ENCODE measurements at regions not wholly inside any gene's neighbourhood (a gene's known extent, or its start where the extent isn't known, plus 50 kb on each side); places are given as distances from the start of the nearest gene placed in this dataset.

GRCh38 chr12:84653482-84653881, 259.1 kb downstream of the SLC6A15 start:
- 88% methylated on average over 2 of the region's 2 CpGs for WGBS, 2 donors
- Histone ChIP-seq H3K36me3 (ENCODE audit: control insufficient read depth in 2 of 2, insufficient read depth in 2 of 2, low read length in 1 of 2) (no peaks in the 10 kb centered on the region), H3K27ac (ENCODE audit: low read depth in 2 of 2, low read length in 1 of 2) (no peak overlapping the region), H3K27me3 (ENCODE audit: control insufficient read depth in 1 of 2, insufficient read depth in 2 of 2, low read length in 2 of 2) (no peaks in the 10 kb centered on the region), H3K4me3 (ENCODE audit: low read depth in 1 of 2, low read length in 2 of 2) (no peak overlapping the region), H3K9me3 (ENCODE audit: control insufficient read depth in 2 of 2, insufficient read depth in 1 of 2, low read depth in 1 of 2, low read length in 1 of 2) (no peaks in the 10 kb centered on the region), H3K4me1 (ENCODE audit: control insufficient read depth in 2 of 2, insufficient read depth in 2 of 2, low read length in 1 of 2) (no peaks in the 10 kb centered on the region)

- Histone ChIP-seq H3K4me3 (ENCODE audit: low read depth in 1 of 2, low read length in 2 of 2) (no peak overlapping the region), H3K27me3 (ENCODE audit: control insufficient read depth in 1 of 2, insufficient read depth in 2 of 2, low read length in 2 of 2) (no peaks in the 10 kb centered on the region), H3K27ac (ENCODE audit: low read depth in 2 of 2, low read length in 1 of 2) (no peak overlapping the region), H3K9me3 (ENCODE audit: control insufficient read depth in 2 of 2, insufficient read depth in 1 of 2, low read depth in 1 of 2, low read length in 1 of 2) (no peaks in the 10 kb centered on the region), H3K4me1 (ENCODE audit: control insufficient read depth in 2 of 2, insufficient read depth in 2 of 2, low read length in 1 of 2) (no peaks in the 10 kb centered on the region), H3K36me3 (ENCODE audit: control insufficient read depth in 2 of 2, insufficient read depth in 2 of 2, low read length in 1 of 2) (no peaks in the 10 kb centered on the region)
Observed at GRCh38 chr12:84648425-84648824, 264.2 kb downstream of the SLC6A15 start.

DNA sequence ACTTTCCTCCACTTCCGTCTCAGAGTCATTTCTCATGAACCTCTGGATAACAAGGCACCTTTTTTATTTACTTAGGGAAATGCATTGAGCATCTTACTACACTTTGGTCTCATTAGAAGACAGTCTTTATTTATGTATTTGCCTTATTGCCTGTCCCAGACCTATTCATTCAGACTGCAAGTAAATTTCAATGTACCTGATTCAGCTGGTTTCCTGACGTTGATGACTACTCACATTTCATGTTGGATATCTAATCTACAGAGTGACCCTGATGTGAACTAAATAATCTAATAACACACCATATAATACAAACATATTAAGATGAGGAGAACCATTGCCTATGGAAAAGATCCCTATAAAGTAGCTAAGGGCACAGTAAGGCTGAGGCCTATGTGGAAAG, 267.7 kb downstream of the SLC6A15 start:
- Histone ChIP-seq H3K27me3 (ENCODE audit: control insufficient read depth in 1 of 2, insufficient read depth in 2 of 2, low read length in 2 of 2) (no peaks in the 10 kb centered on the region), H3K4me3 (ENCODE audit: low read depth in 1 of 2, low read length in 2 of 2) (no peak overlapping the region), H3K27ac (ENCODE audit: low read depth in 2 of 2, low read length in 1 of 2) (no peak overlapping the region), H3K4me1 (ENCODE audit: control insufficient read depth in 2 of 2, insufficient read depth in 2 of 2, low read length in 1 of 2) (no peaks in the 10 kb centered on the region), H3K36me3 (ENCODE audit: control insufficient read depth in 2 of 2, insufficient read depth in 2 of 2, low read length in 1 of 2) (no peaks in the 10 kb centered on the region), H3K9me3 (ENCODE audit: control insufficient read depth in 2 of 2, insufficient read depth in 1 of 2, low read depth in 1 of 2, low read length in 1 of 2) (no peaks in the 10 kb centered on the region)
- WGBS, 2 donors: 71 to 83% methylated on average over 2 of the region's 2 CpGs

- Histone ChIP-seq H3K9me3 (ENCODE audit: control insufficient read depth in 2 of 2, insufficient read depth in 1 of 2, low read depth in 1 of 2, low read length in 1 of 2) (no peaks in the 10 kb centered on the region), H3K27me3 (ENCODE audit: control insufficient read depth in 1 of 2, insufficient read depth in 2 of 2, low read length in 2 of 2) (no peaks in the 10 kb centered on the region), H3K4me1 (ENCODE audit: control insufficient read depth in 2 of 2, insufficient read depth in 2 of 2, low read length in 1 of 2) (no peaks in the 10 kb centered on the region), H3K27ac (ENCODE audit: low read depth in 2 of 2, low read length in 1 of 2) (no peak overlapping the region), H3K4me3 (ENCODE audit: low read depth in 1 of 2, low read length in 2 of 2) (no peak overlapping the region), H3K36me3 (ENCODE audit: control insufficient read depth in 2 of 2, insufficient read depth in 2 of 2, low read length in 1 of 2) (no peaks in the 10 kb centered on the region)
- 88 to 100% methylated on average over 1 of the region's 1 CpG for WGBS, 2 donors
Observed at GRCh38 chr12:84643993-84644392, 268.6 kb downstream of the SLC6A15 start.

DNA sequence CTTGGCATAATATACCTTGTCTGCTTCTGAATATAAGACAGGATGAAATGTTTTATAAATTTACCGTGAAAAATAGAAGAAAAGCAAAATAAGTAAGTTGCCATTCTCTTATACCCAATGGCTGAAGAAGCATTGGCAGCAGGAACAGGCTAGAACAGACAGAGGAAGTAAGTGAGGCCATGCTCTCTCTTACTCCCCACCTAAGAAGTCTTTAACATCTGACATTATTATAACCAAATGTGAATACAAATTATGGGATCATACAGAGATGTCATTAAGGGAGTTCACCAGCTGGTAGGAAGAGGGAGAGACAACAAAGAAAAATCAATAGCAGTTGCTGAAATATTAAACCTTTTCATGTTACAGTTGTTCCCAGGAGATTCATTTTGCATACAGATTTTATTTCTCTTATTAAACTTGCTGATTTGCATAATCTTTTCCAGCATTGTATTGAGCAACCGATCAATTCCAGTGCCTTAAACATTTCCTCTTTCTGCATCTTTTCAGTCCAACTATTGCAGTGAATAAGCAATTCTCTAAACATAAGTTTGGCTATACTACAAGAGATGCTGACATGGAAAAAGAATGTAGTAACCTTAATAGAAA, 270.6 kb downstream of the SLC6A15 start:
- no peaks in the 10 kb centered on the region for H3K27me3 ChIP-seq (ENCODE audit: control insufficient read depth in 1 of 2, insufficient read depth in 2 of 2, low read length in 2 of 2)
- H3K9me3 ChIP-seq (ENCODE audit: control insufficient read depth in 2 of 2, insufficient read depth in 1 of 2, low read depth in 1 of 2, low read length in 1 of 2): no peaks in the 10 kb centered on the region
- no peaks in the 10 kb centered on the region for H3K4me1 ChIP-seq (ENCODE audit: control insufficient read depth in 2 of 2, insufficient read depth in 2 of 2, low read length in 1 of 2)
- 47 to 61% methylated on average over 2 of the region's 2 CpGs for WGBS, 2 donors
- no peak overlapping the region for H3K27ac ChIP-seq (ENCODE audit: low read depth in 2 of 2, low read length in 1 of 2)
- H3K4me3 ChIP-seq (ENCODE audit: low read depth in 1 of 2, low read length in 2 of 2): no peak overlapping the region
- H3K36me3 ChIP-seq (ENCODE audit: control insufficient read depth in 2 of 2, insufficient read depth in 2 of 2, low read length in 1 of 2): no peaks in the 10 kb centered on the region

DNA sequence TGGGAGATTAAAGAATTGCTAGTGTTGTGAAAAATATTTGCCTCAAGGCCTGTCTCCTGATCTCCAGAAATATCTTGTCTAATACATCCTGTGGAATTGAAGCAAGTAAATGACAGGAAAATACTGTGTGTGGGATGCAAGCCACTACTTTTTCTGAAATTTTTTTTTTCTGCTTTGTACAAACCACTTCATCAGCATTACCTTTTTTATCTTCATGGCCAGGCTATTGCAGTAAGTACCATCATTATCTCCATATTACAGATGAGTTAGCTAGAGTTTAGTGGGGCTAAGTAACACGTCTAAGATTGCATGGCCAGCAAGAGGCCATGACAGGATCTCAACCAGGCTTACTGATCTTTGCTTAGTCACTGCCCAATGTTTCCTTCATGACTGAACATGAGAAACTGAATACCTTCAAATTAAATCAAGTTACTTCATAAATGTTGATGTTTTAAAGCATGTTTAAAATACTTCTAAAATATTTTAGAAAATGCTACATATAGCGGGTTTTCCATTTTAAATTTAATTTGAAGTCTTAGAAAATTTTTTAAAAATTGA, 273.7 kb downstream of the SLC6A15 start:
- Histone ChIP-seq H3K27me3 (ENCODE audit: control insufficient read depth in 1 of 2, insufficient read depth in 2 of 2, low read length in 2 of 2) (no peaks in the 10 kb centered on the region), H3K36me3 (ENCODE audit: control insufficient read depth in 2 of 2, insufficient read depth in 2 of 2, low read length in 1 of 2) (no peaks in the 10 kb centered on the region), H3K4me3 (ENCODE audit: low read depth in 1 of 2, low read length in 2 of 2) (no peak overlapping the region), H3K27ac (ENCODE audit: low read depth in 2 of 2, low read length in 1 of 2) (no peak overlapping the region), H3K9me3 (ENCODE audit: control insufficient read depth in 2 of 2, insufficient read depth in 1 of 2, low read depth in 1 of 2, low read length in 1 of 2) (no peaks in the 10 kb centered on the region), H3K4me1 (ENCODE audit: control insufficient read depth in 2 of 2, insufficient read depth in 2 of 2, low read length in 1 of 2) (no peaks in the 10 kb centered on the region)
- 70 to 71% methylated on average over 2 of the region's 2 CpGs for WGBS, 2 donors

DNA sequence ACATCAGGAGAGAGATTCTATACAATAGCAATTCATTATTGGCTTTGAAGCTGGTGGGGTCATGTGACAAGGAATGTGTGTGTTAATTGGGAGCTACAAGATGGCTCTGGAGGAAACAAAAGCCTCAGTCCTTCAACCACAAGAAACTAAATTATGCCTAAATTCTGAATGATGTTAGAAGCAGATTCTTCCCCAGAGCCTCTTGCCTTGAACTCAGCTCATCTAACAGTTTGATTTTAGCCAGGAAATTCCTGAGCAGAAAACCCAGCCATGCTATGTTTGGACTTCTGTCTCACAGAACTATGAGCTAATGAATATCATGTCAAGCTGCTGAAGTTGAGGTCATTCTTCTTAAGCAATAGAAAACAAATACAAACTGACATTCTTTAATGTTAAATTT, 274.7 kb downstream of the SLC6A15 start:
- no peaks in the 10 kb centered on the region for H3K4me1 ChIP-seq (ENCODE audit: control insufficient read depth in 2 of 2, insufficient read depth in 2 of 2, low read length in 1 of 2)
- H3K4me3 ChIP-seq (ENCODE audit: low read depth in 1 of 2, low read length in 2 of 2): no peak overlapping the region
- no peaks in the 10 kb centered on the region for H3K36me3 ChIP-seq (ENCODE audit: control insufficient read depth in 2 of 2, insufficient read depth in 2 of 2, low read length in 1 of 2)
- no peaks in the 10 kb centered on the region for H3K27me3 ChIP-seq (ENCODE audit: control insufficient read depth in 1 of 2, insufficient read depth in 2 of 2, low read length in 2 of 2)
- H3K9me3 ChIP-seq (ENCODE audit: control insufficient read depth in 2 of 2, insufficient read depth in 1 of 2, low read depth in 1 of 2, low read length in 1 of 2): no peaks in the 10 kb centered on the region
- H3K27ac ChIP-seq (ENCODE audit: low read depth in 2 of 2, low read length in 1 of 2): no peak overlapping the region

GRCh38 chr12:84636801-84637290, 275.8 kb downstream of the SLC6A15 start:
- H3K9me3 ChIP-seq (ENCODE audit: control insufficient read depth in 2 of 2, insufficient read depth in 1 of 2, low read depth in 1 of 2, low read length in 1 of 2): no peaks in the 10 kb centered on the region
- no peaks in the 10 kb centered on the region for H3K27me3 ChIP-seq (ENCODE audit: control insufficient read depth in 1 of 2, insufficient read depth in 2 of 2, low read length in 2 of 2)
- H3K27ac ChIP-seq (ENCODE audit: low read depth in 2 of 2, low read length in 1 of 2): no peak overlapping the region
- no peaks in the 10 kb centered on the region for H3K36me3 ChIP-seq (ENCODE audit: control insufficient read depth in 2 of 2, insufficient read depth in 2 of 2, low read length in 1 of 2)
- H3K4me1 ChIP-seq (ENCODE audit: control insufficient read depth in 2 of 2, insufficient read depth in 2 of 2, low read length in 1 of 2): no peaks in the 10 kb centered on the region
- H3K4me3 ChIP-seq (ENCODE audit: low read depth in 1 of 2, low read length in 2 of 2): no peak overlapping the region

GRCh38 chr12:84634526-84634925, 278.1 kb downstream of the SLC6A15 start:
- Histone ChIP-seq H3K4me3 (ENCODE audit: low read depth in 1 of 2, low read length in 2 of 2) (no peak overlapping the region), H3K4me1 (ENCODE audit: control insufficient read depth in 2 of 2, insufficient read depth in 2 of 2, low read length in 1 of 2) (no peaks in the 10 kb centered on the region), H3K36me3 (ENCODE audit: control insufficient read depth in 2 of 2, insufficient read depth in 2 of 2, low read length in 1 of 2) (no peaks in the 10 kb centered on the region), H3K9me3 (ENCODE audit: control insufficient read depth in 2 of 2, insufficient read depth in 1 of 2, low read depth in 1 of 2, low read length in 1 of 2) (no peaks in the 10 kb centered on the region), H3K27me3 (ENCODE audit: control insufficient read depth in 1 of 2, insufficient read depth in 2 of 2, low read length in 2 of 2) (no peaks in the 10 kb centered on the region), H3K27ac (ENCODE audit: low read depth in 2 of 2, low read length in 1 of 2) (no peak overlapping the region)
- WGBS, 2 donors: 86 to 89% methylated on average over 4 of the region's 4 CpGs

- 75 to 78% methylated on average over 4 of the region's 4 CpGs for WGBS, 2 donors
- no peaks in the 10 kb centered on the region for H3K4me1 ChIP-seq (ENCODE audit: control insufficient read depth in 2 of 2, insufficient read depth in 2 of 2, low read length in 1 of 2)
Observed at GRCh38 chr12:84632556-84632955, 280.0 kb downstream of the SLC6A15 start.

More at GRCh38 chr12:84632556-84632955, 280.0 kb downstream of the SLC6A15 start:
- Histone ChIP-seq H3K36me3 (ENCODE audit: control insufficient read depth in 2 of 2, insufficient read depth in 2 of 2, low read length in 1 of 2) (no peaks in the 10 kb centered on the region), H3K4me3 (ENCODE audit: low read depth in 1 of 2, low read length in 2 of 2) (no peak overlapping the region), H3K27me3 (ENCODE audit: control insufficient read depth in 1 of 2, insufficient read depth in 2 of 2, low read length in 2 of 2) (no peaks in the 10 kb centered on the region), H3K27ac (ENCODE audit: low read depth in 2 of 2, low read length in 1 of 2) (no peak overlapping the region), H3K9me3 (ENCODE audit: control insufficient read depth in 2 of 2, insufficient read depth in 1 of 2, low read depth in 1 of 2, low read length in 1 of 2) (no peaks in the 10 kb centered on the region)

All from esophagus (tissue), 2 donors.